ENCODE measurements at regions not wholly inside any gene's neighbourhood (a gene's known extent, or its start where the extent isn't known, plus 50 kb on each side); places are given as distances from the start of the nearest gene placed in this dataset.

GRCh38 chr2:122935506-122935905 lies 1089.6 kb upstream of the CNTNAP5 start:
- Histone ChIP-seq H3K4me3 (ENCODE audit: low read depth, low read length) (no peak overlapping the region), H3K36me3 (ENCODE audit: control insufficient read depth, insufficient read depth, low read length) (no peaks in the 10 kb centered on the region), H3K27me3 (ENCODE audit: control insufficient read depth, insufficient read depth, low read length) (no peaks in the 10 kb centered on the region)
- TF ChIP-seq CTCF (IDR thresholded peaks at IDR 0.05; ENCODE audit: insufficient read depth, low read length, poor library complexity, severe bottlenecking), result no peak
- DNase-seq (ENCODE audit: low read depth), result no peak

DNA sequence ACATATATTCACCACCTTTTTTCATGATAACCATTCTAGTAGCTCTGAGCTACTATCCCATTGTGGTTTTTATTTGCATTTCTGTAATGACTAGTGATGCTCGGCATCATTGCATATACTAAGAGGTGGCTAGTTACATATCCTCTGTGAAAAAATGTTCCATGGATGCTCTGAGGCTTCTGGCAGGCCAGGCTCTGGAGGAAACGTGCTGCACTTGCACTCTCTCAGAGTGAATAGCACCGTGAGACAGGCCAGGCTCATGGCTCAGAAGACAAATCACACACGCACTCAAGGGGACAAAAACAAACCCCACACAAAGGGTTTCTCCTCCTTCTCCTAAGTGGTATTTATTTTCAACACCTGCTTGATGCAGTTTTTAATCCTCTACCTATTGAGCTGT lies 1085.3 kb upstream of the CNTNAP5 start:
- Histone ChIP-seq H3K27me3 (ENCODE audit: control insufficient read depth, insufficient read depth, low read length) (no peaks in the 10 kb centered on the region), H3K36me3 (ENCODE audit: control insufficient read depth, insufficient read depth, low read length) (no peaks in the 10 kb centered on the region), H3K4me3 (ENCODE audit: low read depth, low read length) (no peak overlapping the region)
- no peak for DNase-seq (ENCODE audit: low read depth)
- TF ChIP-seq CTCF (IDR thresholded peaks at IDR 0.05; ENCODE audit: insufficient read depth, low read length, poor library complexity, severe bottlenecking), result no peak

- Histone ChIP-seq H3K36me3 (ENCODE audit: control insufficient read depth, insufficient read depth, low read length) (no peaks in the 10 kb centered on the region), H3K4me3 (ENCODE audit: low read depth, low read length) (no peak overlapping the region), H3K27me3 (ENCODE audit: control insufficient read depth, insufficient read depth, low read length) (no peaks in the 10 kb centered on the region)
- TF ChIP-seq CTCF (IDR thresholded peaks at IDR 0.05; ENCODE audit: insufficient read depth, low read length, poor library complexity, severe bottlenecking), result no peak
- DNase-seq (ENCODE audit: low read depth), result no peak
Observed at GRCh38 chr2:122949523-122949922, 1075.6 kb upstream of the CNTNAP5 start.

DNA sequence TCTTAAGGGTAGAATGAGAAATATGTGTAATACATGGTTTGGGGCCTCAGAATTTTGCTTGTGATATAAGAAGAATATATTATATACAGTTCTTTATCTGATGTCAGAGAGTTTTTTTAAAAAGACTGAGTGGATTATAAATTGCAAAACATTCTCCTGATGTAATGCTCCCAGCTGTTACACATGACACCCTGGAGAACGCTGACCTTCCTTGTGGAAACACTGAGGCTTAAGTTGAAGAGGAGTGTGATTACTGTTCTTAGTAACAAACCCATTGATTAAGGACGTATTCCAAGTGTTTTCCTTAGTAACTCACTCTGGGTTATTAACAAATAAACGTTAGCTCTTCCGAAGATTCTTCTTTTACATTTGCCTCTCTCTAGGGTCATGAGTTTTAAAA lies 1069.3 kb upstream of the CNTNAP5 start:
- no peaks in the 10 kb centered on the region for H3K36me3 ChIP-seq (ENCODE audit: control insufficient read depth, insufficient read depth, low read length)
- TF ChIP-seq CTCF (IDR thresholded peaks at IDR 0.05; ENCODE audit: insufficient read depth, low read length, poor library complexity, severe bottlenecking), result no peak
- no peaks in the 10 kb centered on the region for H3K27me3 ChIP-seq (ENCODE audit: control insufficient read depth, insufficient read depth, low read length)
- H3K4me3 ChIP-seq (ENCODE audit: low read depth, low read length), result no peak overlapping the region
- DNase-seq (ENCODE audit: low read depth), result no peak

DNA sequence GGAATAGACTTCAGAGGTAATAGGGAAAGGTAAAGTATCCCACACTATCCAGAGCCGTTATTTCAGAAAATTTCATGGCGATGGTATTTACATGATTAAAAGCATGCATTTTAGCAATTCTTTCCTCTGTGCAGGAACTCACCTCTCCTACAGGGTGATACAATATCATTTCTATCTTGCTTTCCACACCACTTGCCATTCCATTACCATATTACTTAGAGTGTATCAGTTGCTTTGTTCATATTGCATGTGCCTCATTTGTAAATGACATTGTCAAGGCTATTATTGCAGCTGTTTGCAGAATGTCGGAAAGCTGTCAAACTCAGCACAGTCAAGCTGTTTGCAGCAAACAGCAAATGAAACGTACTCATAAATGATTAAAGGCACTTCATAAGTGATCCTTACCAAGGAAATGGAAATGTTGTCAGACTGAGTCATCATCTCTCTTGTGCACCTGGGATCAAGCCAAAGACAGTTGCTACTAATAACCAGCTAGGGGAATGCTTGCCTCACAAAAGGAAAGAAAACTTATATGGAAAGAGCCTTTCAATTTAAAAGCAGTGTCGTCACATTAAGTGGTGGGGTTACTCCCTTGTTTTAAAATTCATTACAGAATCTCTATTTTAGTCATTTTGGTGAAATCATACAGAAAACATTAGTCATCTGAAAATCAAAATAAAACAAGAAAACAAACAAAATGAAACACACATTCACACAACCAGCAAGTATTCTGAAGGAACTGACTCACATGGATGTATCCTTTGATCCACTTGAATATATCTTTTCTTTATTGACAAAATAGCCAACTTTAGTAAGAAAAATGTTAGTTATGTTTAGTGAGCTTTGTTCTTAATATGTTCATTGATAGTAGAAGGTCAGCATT lies 1064.1 kb upstream of the CNTNAP5 start:
- Histone ChIP-seq H3K27me3 (ENCODE audit: control insufficient read depth, insufficient read depth, low read length) (no peaks in the 10 kb centered on the region), H3K4me3 (ENCODE audit: low read depth, low read length) (no peak overlapping the region), H3K36me3 (ENCODE audit: control insufficient read depth, insufficient read depth, low read length) (no peaks in the 10 kb centered on the region)
- TF ChIP-seq CTCF (IDR thresholded peaks at IDR 0.05; ENCODE audit: insufficient read depth, low read length, poor library complexity, severe bottlenecking), result peak; percentile 3
- DNase-seq (ENCODE audit: low read depth), result peak; percentile 84

- DNase-seq (ENCODE audit: low read depth), result no peak
- TF ChIP-seq CTCF (IDR thresholded peaks at IDR 0.05; ENCODE audit: insufficient read depth, low read length, poor library complexity, severe bottlenecking), result no peak
- no peak overlapping the region for H3K4me3 ChIP-seq (ENCODE audit: low read depth, low read length)
- H3K36me3 ChIP-seq (ENCODE audit: control insufficient read depth, insufficient read depth, low read length), result no peaks in the 10 kb centered on the region
- no peaks in the 10 kb centered on the region for H3K27me3 ChIP-seq (ENCODE audit: control insufficient read depth, insufficient read depth, low read length)
Observed at GRCh38 chr2:122966461-122966860, 1058.6 kb upstream of the CNTNAP5 start.
